Liver (tissue), 8 donors: ENCODE measurements at regions not wholly inside any gene's neighbourhood (a gene's known extent, or its start where the extent isn't known, plus 50 kb on each side); places are given as distances from the start of the nearest gene placed in this dataset.

Experiments used
- DNase-seq: peaks from one replicate; pipeline ENCODE4 v3.0.0-alpha.2; 2017; ENCODE audit warnings: low spot score
- H3K27ac ChIP-seq, 2 donors: one replicate each; pipeline ENCODE4 v1.7.0; 2013; ENCODE audit warnings: inconsistent platforms in 2 of 2, low read length in 2 of 2, control low read depth in 1 of 2, low read depth in 1 of 2, mild to moderate bottlenecking in 1 of 2
- H3K27me3 ChIP-seq, 4 donors: one replicate each; pipeline versions ENCODE4 v1.6.1 to v1.7.0; 2013; ENCODE audit warnings: low read length in 3 of 4, inconsistent platforms in 1 of 4, mild to moderate bottlenecking in 1 of 4, moderate library complexity in 1 of 4; ENCODE audit not compliant: control insufficient read depth in 4 of 4, insufficient read depth in 4 of 4
- H3K36me3 ChIP-seq, 4 donors: one replicate each; pipeline versions ENCODE4 v1.6.1 to v1.7.0; 2013; ENCODE audit warnings: low read length in 3 of 4, mild to moderate bottlenecking in 3 of 4, low read depth in 1 of 4, moderate library complexity in 1 of 4; ENCODE audit not compliant: control insufficient read depth in 4 of 4, insufficient read depth in 3 of 4
- H3K4me1 ChIP-seq, 4 donors: one replicate each; pipeline versions ENCODE4 v1.6.1 to v1.7.0; 2013; ENCODE audit warnings: low read length in 3 of 4, mild to moderate bottlenecking in 3 of 4, moderate library complexity in 1 of 4; ENCODE audit not compliant: control insufficient read depth in 4 of 4, insufficient read depth in 4 of 4
- H3K4me3 ChIP-seq, 3 donors: one replicate each; pipeline versions ENCODE4 v1.6.1 to v1.7.0; 2013; ENCODE audit warnings: low read length in 3 of 3, control low read depth in 1 of 3, low read depth in 1 of 3, mild to moderate bottlenecking in 1 of 3
- H3K9ac ChIP-seq, 2 donors: one replicate each; pipeline ENCODE4 v1.7.0; 2013; ENCODE audit warnings: low read length in 2 of 2, mild to moderate bottlenecking in 2 of 2, moderate library complexity in 2 of 2, control low read depth in 1 of 2, low read depth in 1 of 2
- H3K9me3 ChIP-seq, 4 donors: one replicate each; pipeline versions ENCODE4 v1.6.1 to v1.7.0; 2013; ENCODE audit warnings: low read length in 3 of 4; ENCODE audit not compliant: control insufficient read depth in 4 of 4
- EGR1 ChIP-seq, 2 donors: IDR thresholded peaks; 2 replicates each; pipeline ENCODE4 v1.6.1; 2016 to 2018; ENCODE audit warnings: antibody characterized with exemption in 2 of 2, low read depth in 2 of 2
- FOXA1 ChIP-seq: IDR thresholded peaks from 2 replicates; pipeline ENCODE4 v1.6.1; 2016; ENCODE audit warnings: antibody characterized with exemption
- FOXA2 ChIP-seq: IDR thresholded peaks from 2 replicates; pipeline ENCODE4 v1.6.1; 2016; ENCODE audit warnings: antibody characterized with exemption
- GABPA ChIP-seq, 2 donors: IDR thresholded peaks in 1 of 2; conservative IDR thresholded peaks in 1 of 2; 2 replicates each; pipeline ENCODE4 v1.6.1; 2016; ENCODE audit warnings: antibody characterized with exemption in 2 of 2, mild to moderate bottlenecking in 1 of 2, moderate library complexity in 1 of 2
- HNF4A ChIP-seq, 2 donors: conservative IDR thresholded peaks; 2 replicates each; pipeline ENCODE4 v1.6.1; 2016; ENCODE audit warnings: antibody characterized with exemption in 2 of 2, mild to moderate bottlenecking in 2 of 2
- HNF4G ChIP-seq: IDR thresholded peaks from 2 replicates; pipeline ENCODE4 v1.6.1; 2016; ENCODE audit warnings: antibody characterized with exemption
- JUND ChIP-seq, 2 donors: IDR thresholded peaks; 2 replicates each; pipeline ENCODE4 v1.6.1; 2016; ENCODE audit warnings: antibody characterized with exemption in 2 of 2
- MAX ChIP-seq: IDR thresholded peaks from 2 replicates; pipeline ENCODE4 v1.6.1; 2016; ENCODE audit warnings: antibody characterized with exemption
- NR2F2 ChIP-seq: IDR thresholded peaks from 2 replicates; pipeline ENCODE4 v1.6.1; 2016; ENCODE audit warnings: antibody characterized with exemption
- RAD21 ChIP-seq, 2 donors: IDR thresholded peaks; 2 replicates each; pipeline ENCODE4 v1.6.1; 2016; ENCODE audit warnings: antibody characterized with exemption in 2 of 2, mild to moderate bottlenecking in 2 of 2
- RXRA ChIP-seq, 2 donors: IDR thresholded peaks; 2 replicates each; pipeline ENCODE4 v1.6.1; 2017 to 2018; ENCODE audit warnings: antibody characterized with exemption in 2 of 2, mild to moderate bottlenecking in 1 of 2
- SP1 ChIP-seq: IDR thresholded peaks from 2 replicates; pipeline ENCODE4 v1.6.1; 2018; ENCODE audit warnings: antibody characterized with exemption, mild to moderate bottlenecking
- TAF1 ChIP-seq: conservative IDR thresholded peaks from 2 replicates; pipeline ENCODE4 v1.6.1; 2016; ENCODE audit warnings: antibody characterized with exemption, mild to moderate bottlenecking
- YY1 ChIP-seq: IDR thresholded peaks from 2 replicates; pipeline ENCODE4 v1.6.1; 2016; ENCODE audit warnings: antibody characterized with exemption, mild to moderate bottlenecking
- ZBTB33 ChIP-seq: IDR thresholded peaks from 2 replicates; pipeline ENCODE4 v1.6.1; 2016; ENCODE audit warnings: antibody characterized with exemption
- WGBS: extraction: QIAGEN DNeasy Blood & Tissue Kit; methylation state at CpG from one replicate; pipeline ENCODE4 v1.1.7; 2013; 5-methylcytosine and 5-hydroxymethylcytosine counted together
- TF ChIP-seq, protein P1 (sequence below): fragments of 150-350 bp; IDR thresholded peaks from 2 replicates; pipeline ENCODE4 v1.5.1; 2017; ENCODE audit warnings: improper control_type of control experiment, low read depth, low read length; ENCODE audit not compliant: missing input control
- TF ChIP-seq, protein P2 (sequence below): IDR thresholded peaks from 2 replicates; pipeline ENCODE4 v1.6.1; 2016; ENCODE audit warnings: antibody characterized with exemption, mild to moderate bottlenecking
- TF ChIP-seq, protein P3 (sequence below): IDR thresholded peaks from 2 replicates; pipeline ENCODE4 v1.6.1; 2016; ENCODE audit warnings: antibody characterized with exemption
- donor health status: healthy.
- donor health status: healthy.
- donor health status: healthy.
- donor health status: healthy.
- donor health status: healthy.

DNA sequence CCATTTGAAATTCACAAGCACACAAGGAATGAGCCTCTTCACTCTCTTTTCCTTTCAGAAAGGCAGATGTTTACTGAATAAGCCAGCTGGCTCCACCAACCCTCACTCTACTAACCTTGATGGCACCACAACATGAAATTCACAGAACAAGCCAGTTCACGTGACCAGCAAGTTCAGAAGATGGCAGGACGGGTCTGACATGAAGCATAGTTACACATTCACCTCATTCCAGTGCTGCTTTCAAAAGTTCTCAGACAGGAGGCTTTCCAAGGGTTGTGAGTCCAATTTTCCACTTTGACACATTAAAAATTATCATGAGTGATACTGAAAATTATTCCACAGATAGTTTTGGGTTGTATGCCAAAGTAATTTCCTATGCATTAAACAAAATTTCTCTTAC is 74.2 kb upstream of the MBOAT2 start:
- TF ChIP-seq ZBTB33 (no peak), GABPA (IDR thresholded peaks at IDR 0.05 in 1 of 2, conservative IDR thresholded peaks at IDR 0.05 in 1 of 2) (no peak), FOXA1 (no peak), FOXA2 (no peak), JUND (IDR thresholded peaks at IDR 0.05) (no peak), TAF1 (no peak), HNF4G (no peak), HNF4A (conservative IDR thresholded peaks at IDR 0.05) (no peak), YY1 (no peak), EGR1 (IDR thresholded peaks at IDR 0.05; ENCODE audit: low read depth in 2 of 2) (no peak), RXRA (IDR thresholded peaks at IDR 0.05) (no peak), NR2F2 (no peak), RAD21 (IDR thresholded peaks at IDR 0.05) (no peak), MAX (no peak), SP1 (no peak)
- TF ChIP-seq, protein P1, sequence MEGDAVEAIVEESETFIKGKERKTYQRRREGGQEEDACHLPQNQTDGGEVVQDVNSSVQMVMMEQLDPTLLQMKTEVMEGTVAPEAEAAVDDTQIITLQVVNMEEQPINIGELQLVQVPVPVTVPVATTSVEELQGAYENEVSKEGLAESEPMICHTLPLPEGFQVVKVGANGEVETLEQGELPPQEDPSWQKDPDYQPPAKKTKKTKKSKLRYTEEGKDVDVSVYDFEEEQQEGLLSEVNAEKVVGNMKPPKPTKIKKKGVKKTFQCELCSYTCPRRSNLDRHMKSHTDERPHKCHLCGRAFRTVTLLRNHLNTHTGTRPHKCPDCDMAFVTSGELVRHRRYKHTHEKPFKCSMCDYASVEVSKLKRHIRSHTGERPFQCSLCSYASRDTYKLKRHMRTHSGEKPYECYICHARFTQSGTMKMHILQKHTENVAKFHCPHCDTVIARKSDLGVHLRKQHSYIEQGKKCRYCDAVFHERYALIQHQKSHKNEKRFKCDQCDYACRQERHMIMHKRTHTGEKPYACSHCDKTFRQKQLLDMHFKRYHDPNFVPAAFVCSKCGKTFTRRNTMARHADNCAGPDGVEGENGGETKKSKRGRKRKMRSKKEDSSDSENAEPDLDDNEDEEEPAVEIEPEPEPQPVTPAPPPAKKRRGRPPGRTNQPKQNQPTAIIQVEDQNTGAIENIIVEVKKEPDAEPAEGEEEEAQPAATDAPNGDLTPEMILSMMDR = no peak
- TF ChIP-seq, protein P2, sequence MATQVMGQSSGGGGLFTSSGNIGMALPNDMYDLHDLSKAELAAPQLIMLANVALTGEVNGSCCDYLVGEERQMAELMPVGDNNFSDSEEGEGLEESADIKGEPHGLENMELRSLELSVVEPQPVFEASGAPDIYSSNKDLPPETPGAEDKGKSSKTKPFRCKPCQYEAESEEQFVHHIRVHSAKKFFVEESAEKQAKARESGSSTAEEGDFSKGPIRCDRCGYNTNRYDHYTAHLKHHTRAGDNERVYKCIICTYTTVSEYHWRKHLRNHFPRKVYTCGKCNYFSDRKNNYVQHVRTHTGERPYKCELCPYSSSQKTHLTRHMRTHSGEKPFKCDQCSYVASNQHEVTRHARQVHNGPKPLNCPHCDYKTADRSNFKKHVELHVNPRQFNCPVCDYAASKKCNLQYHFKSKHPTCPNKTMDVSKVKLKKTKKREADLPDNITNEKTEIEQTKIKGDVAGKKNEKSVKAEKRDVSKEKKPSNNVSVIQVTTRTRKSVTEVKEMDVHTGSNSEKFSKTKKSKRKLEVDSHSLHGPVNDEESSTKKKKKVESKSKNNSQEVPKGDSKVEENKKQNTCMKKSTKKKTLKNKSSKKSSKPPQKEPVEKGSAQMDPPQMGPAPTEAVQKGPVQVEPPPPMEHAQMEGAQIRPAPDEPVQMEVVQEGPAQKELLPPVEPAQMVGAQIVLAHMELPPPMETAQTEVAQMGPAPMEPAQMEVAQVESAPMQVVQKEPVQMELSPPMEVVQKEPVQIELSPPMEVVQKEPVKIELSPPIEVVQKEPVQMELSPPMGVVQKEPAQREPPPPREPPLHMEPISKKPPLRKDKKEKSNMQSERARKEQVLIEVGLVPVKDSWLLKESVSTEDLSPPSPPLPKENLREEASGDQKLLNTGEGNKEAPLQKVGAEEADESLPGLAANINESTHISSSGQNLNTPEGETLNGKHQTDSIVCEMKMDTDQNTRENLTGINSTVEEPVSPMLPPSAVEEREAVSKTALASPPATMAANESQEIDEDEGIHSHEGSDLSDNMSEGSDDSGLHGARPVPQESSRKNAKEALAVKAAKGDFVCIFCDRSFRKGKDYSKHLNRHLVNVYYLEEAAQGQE = no peak
- TF ChIP-seq, protein P3, sequence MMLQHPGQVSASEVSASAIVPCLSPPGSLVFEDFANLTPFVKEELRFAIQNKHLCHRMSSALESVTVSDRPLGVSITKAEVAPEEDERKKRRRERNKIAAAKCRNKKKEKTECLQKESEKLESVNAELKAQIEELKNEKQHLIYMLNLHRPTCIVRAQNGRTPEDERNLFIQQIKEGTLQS = no peak
- H3K9ac ChIP-seq = no peak overlapping the region
- WGBS = 90% methylated on average over 2 of the region's 2 CpGs
- no peaks in the 10 kb centered on the region for H3K27me3 ChIP-seq
- no peak overlapping the region for H3K4me3 ChIP-seq
- no peaks in the 10 kb centered on the region for H3K9me3 ChIP-seq
- H3K36me3 ChIP-seq = no peaks in the 10 kb centered on the region
- H3K27ac ChIP-seq = no peak overlapping the region
- no peaks in the 10 kb centered on the region for H3K4me1 ChIP-seq
- DNase-seq = no peak
